HCT116 (cell line): ENCODE measurements at regions not wholly inside any gene's neighbourhood (a gene's known extent, or its start where the extent isn't known, plus 50 kb on each side); places are given as distances from the start of the nearest gene placed in this dataset.

ENCODE experiments used
- ATAC-seq: fragments of 200-7000 bp; cut with Tn5 transposase; 2 replicates; pipeline ENCODE4 v1.9.1; 2020; ENCODE audit warnings: mild to moderate bottlenecking, moderate library complexity
- BruUV-seq: library from RNA; stranded (reverse); fragments of 400-500 nt; replicated peaks from 2 replicates; lab custom pipeline; 2021; lab: Mats Ljungman, UMichigan
- CTCF ChIA-PET: fragments of 300-600 bp; sonication (Branson Sonifier 250); formaldehyde crosslinking; loops from one replicate; lab custom pipeline; 2021; ENCODE audit warnings: antibody characterized with exemption; lab: Charles Lee
- POLR2A ChIA-PET: fragments of 300-600, 350-600 bp; sonication (Branson Sonifier 250); formaldehyde crosslinking; loops from one replicate; lab custom pipeline; 2021; ENCODE audit warnings: antibody characterized with exemption; lab: Charles Lee
- RAD21 ChIA-PET, 2 experiments: fragments of 300-600 bp; sonication (Branson Sonifier 250); formaldehyde crosslinking; loops; one replicate each; lab custom pipeline; 2023; ENCODE audit warnings: low total read pairs in 2 of 2; ENCODE audit not compliant: uncharacterized antibody in 2 of 2, unreplicated experiment in 2 of 2, low non-redundant PET in 1 of 2; lab: Charles Lee
- DNase-seq: peaks from one replicate; pipeline ENCODE4 v3.0.0-alpha.2; 2010; ENCODE audit warnings: low read depth, low spot score
- H2AFZ ChIP-seq: fragments of 200-600 bp; shearing (Covaris generic), sonication (generic); 2 replicates; pipeline ENCODE4 v1.6.1; 2017; ENCODE audit warnings: low read depth, mixed run types, mixed read lengths, antibody characterized with exemption, low read length; ENCODE audit not compliant: poor library complexity, severe bottlenecking
- H3K27ac ChIP-seq: 2 replicates; pipeline ENCODE4 v1.5.1; 2012; ENCODE audit warnings: low read depth, low read length
- H3K27me3 ChIP-seq: fragments of 200-600 bp; sonication (generic); 2 replicates; pipeline ENCODE4 v1.6.1; 2016; ENCODE audit warnings: mixed run types, low read length, mixed read lengths; ENCODE audit not compliant: insufficient read depth
- H3K36me3 ChIP-seq, 2 experiments: fragments of 200-500 bp in 1 of 2; fragments of 200-600 bp in 1 of 2; sonication (Bioruptor generic) in 1 of 2; sonication (generic) in 1 of 2; 2 replicates each; pipeline versions ENCODE4 v1.5.1 to v1.6.1; 2014 to 2016; ENCODE audit warnings: low read length in 2 of 2, inconsistent platforms in 1 of 2, mixed read lengths in 1 of 2, mixed run types in 1 of 2; ENCODE audit not compliant: insufficient read depth in 2 of 2, control insufficient read depth in 1 of 2
- H3K4me1 ChIP-seq, 2 experiments: fragments of 200-600 bp in 1 of 2; sonication (generic) in 1 of 2; 2 replicates each; pipeline versions ENCODE4 v1.5.1 to v1.6.1; 2012 to 2017; ENCODE audit warnings: low read length in 2 of 2, inconsistent platforms in 1 of 2, mild to moderate bottlenecking in 1 of 2, mixed read lengths in 1 of 2, mixed run types in 1 of 2, moderate library complexity in 1 of 2; ENCODE audit not compliant: insufficient read depth in 2 of 2, control insufficient read depth in 1 of 2
- H3K4me2 ChIP-seq: fragments of 200-600 bp; sonication (generic); 2 replicates; pipeline ENCODE4 v1.6.1; 2017; ENCODE audit warnings: mixed run types, low read length, mixed read lengths
- H3K4me3 ChIP-seq, 2 experiments: fragments of 200-600 bp in 1 of 2; sonication (generic) in 1 of 2; replicated peaks in 1 of 2; 2 replicates each; pipeline ENCODE4 v1.5.1; 2011 to 2016; ENCODE audit warnings: low read length in 2 of 2, control low read depth in 1 of 2, low read depth in 1 of 2, mild to moderate bottlenecking in 1 of 2, mixed read lengths in 1 of 2, mixed run types in 1 of 2
- H3K79me2 ChIP-seq: fragments of 200-600 bp; sonication (generic); 2 replicates; pipeline ENCODE4 v1.6.1; 2017; ENCODE audit warnings: mild to moderate bottlenecking, mixed run types, low read length, moderate library complexity, mixed read lengths; ENCODE audit not compliant: insufficient read depth
- H3K9ac ChIP-seq: fragments of 200-600 bp; sonication (generic); 2 replicates; pipeline ENCODE4 v1.6.1; 2016; ENCODE audit warnings: low read length, mixed read lengths
- H3K9me2 ChIP-seq: fragments of 200-600 bp; sonication (generic), shearing (Covaris generic); 2 replicates; pipeline ENCODE4 v1.6.1; 2017; ENCODE audit warnings: mixed run types, mild to moderate bottlenecking, moderate library complexity; ENCODE audit not compliant: insufficient read depth
- H3K9me3 ChIP-seq, 2 experiments: fragments of 200-500 bp in 1 of 2; fragments of 200-600 bp in 1 of 2; sonication (Bioruptor generic) in 1 of 2; sonication (generic) in 1 of 2; 2 replicates each; pipeline ENCODE4 v1.6.1; 2014 to 2017; ENCODE audit warnings: low read length in 2 of 2, mixed read lengths in 2 of 2, inconsistent platforms in 1 of 2, low read depth in 1 of 2, mild to moderate bottlenecking in 1 of 2, mixed run types in 1 of 2, moderate library complexity in 1 of 2; ENCODE audit not compliant: control insufficient read depth in 1 of 2, insufficient read depth in 1 of 2
- H4K20me1 ChIP-seq: fragments of 200-600 bp; sonication (generic), shearing (Covaris generic); 2 replicates; pipeline ENCODE4 v1.6.1; 2017; ENCODE audit warnings: mixed run types, mild to moderate bottlenecking, moderate library complexity; ENCODE audit not compliant: insufficient read depth
- CEBPB ChIP-seq: IDR thresholded peaks from 2 replicates; pipeline ENCODE4 v1.6.1; 2012; ENCODE audit warnings: low read depth
- ELF1 ChIP-seq: IDR thresholded peaks from 2 replicates; pipeline ENCODE4 v1.6.1; 2012; ENCODE audit warnings: low read depth, borderline replicate concordance
- EZH2 ChIP-seq: fragments of 200-600 bp; sonication (generic); IDR thresholded peaks from 2 replicates; pipeline ENCODE4 v1.6.1; 2017; ENCODE audit warnings: antibody characterized with exemption, mixed run types
- FOSL1 ChIP-seq: IDR thresholded peaks from 2 replicates; pipeline ENCODE4 v1.6.1; 2012; ENCODE audit warnings: low read depth
- JUND ChIP-seq: IDR thresholded peaks from 2 replicates; pipeline ENCODE4 v1.6.1; 2012
- POLR2A ChIP-seq: IDR thresholded peaks from 2 replicates; pipeline ENCODE4 v1.7.0; 2011; ENCODE audit warnings: borderline replicate concordance; ENCODE audit not compliant: insufficient read depth, insufficient read length; ENCODE audit errors: extremely low read depth
- SIN3A ChIP-seq: IDR thresholded peaks from 2 replicates; pipeline ENCODE4 v1.6.1; 2012; ENCODE audit warnings: low read depth
- SP1 ChIP-seq: IDR thresholded peaks from 2 replicates; pipeline ENCODE4 v1.6.1; 2012; ENCODE audit warnings: low read depth
- TCF7L2 ChIP-seq: IDR thresholded peaks from 2 replicates; pipeline ENCODE4 v1.7.0; 2011; ENCODE audit warnings: borderline replicate concordance, inconsistent platforms; ENCODE audit not compliant: insufficient read depth, insufficient read length; ENCODE audit errors: extremely low read depth
- ZNF274 ChIP-seq: fragments of 200-500 bp; sonication (Bioruptor generic); IDR thresholded peaks from 2 replicates; pipeline ENCODE4 v1.6.1; 2014; ENCODE audit warnings: mild to moderate bottlenecking, low read depth, low read length, inconsistent platforms
- intact Hi-C: fragments of 100-400 bp; cut with micrococcal nuclease; formaldehyde crosslinking; loops from 2 replicates; pipeline ENCODE4 v1.10.0; 2022
- TF ChIP-seq, protein P1 (sequence below): IDR thresholded peaks from 2 replicates; pipeline ENCODE4 v1.6.1; 2012; ENCODE audit warnings: low read depth
- TF ChIP-seq, protein P2 (sequence below): IDR thresholded peaks from 2 replicates; pipeline ENCODE4 v1.6.1; 2011; ENCODE audit warnings: mild to moderate bottlenecking, low read length, moderate library complexity; ENCODE audit not compliant: insufficient replicate concordance; ENCODE audit errors: extremely low read depth

DNA sequence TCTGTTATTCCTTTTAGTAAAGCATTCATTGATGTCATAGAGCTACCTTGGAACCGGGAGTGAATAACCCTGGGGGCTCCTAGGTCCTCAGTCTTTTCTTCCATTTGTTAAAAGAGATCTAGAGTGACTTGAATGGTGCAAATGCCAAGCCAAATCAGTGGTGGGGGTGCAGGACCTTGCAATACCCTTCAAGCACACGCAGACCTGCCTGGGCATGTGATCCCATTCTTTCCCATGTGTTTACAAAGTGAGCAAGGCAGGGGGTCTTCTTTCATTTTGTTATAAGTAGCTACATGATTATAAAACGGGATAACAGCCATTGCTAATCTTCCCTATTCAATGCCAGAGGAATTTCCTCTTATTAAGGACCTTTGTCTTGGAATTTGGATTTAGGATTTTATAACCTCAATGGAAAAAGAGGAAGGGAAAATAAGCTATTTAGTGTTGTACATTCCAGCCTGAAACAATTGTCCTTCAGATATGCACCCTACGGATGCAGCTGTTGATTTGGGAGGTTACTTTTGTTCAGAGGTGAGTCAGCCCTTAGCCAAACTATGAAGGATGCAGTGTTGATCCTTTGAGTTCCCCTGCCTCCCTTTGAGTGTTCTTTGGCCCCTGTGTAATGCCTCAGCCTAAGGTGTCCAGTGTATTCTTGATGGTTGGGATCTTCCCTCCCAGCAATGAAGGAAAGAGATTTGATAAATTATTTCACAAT, 623.8 kb upstream of the HTR2C start (continued):
- TF ChIP-seq, protein P1, sequence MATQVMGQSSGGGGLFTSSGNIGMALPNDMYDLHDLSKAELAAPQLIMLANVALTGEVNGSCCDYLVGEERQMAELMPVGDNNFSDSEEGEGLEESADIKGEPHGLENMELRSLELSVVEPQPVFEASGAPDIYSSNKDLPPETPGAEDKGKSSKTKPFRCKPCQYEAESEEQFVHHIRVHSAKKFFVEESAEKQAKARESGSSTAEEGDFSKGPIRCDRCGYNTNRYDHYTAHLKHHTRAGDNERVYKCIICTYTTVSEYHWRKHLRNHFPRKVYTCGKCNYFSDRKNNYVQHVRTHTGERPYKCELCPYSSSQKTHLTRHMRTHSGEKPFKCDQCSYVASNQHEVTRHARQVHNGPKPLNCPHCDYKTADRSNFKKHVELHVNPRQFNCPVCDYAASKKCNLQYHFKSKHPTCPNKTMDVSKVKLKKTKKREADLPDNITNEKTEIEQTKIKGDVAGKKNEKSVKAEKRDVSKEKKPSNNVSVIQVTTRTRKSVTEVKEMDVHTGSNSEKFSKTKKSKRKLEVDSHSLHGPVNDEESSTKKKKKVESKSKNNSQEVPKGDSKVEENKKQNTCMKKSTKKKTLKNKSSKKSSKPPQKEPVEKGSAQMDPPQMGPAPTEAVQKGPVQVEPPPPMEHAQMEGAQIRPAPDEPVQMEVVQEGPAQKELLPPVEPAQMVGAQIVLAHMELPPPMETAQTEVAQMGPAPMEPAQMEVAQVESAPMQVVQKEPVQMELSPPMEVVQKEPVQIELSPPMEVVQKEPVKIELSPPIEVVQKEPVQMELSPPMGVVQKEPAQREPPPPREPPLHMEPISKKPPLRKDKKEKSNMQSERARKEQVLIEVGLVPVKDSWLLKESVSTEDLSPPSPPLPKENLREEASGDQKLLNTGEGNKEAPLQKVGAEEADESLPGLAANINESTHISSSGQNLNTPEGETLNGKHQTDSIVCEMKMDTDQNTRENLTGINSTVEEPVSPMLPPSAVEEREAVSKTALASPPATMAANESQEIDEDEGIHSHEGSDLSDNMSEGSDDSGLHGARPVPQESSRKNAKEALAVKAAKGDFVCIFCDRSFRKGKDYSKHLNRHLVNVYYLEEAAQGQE, result no peak
- no peak for TF ChIP-seq TCF7L2
- TF ChIP-seq SP1, result no peak
- no peak for TF ChIP-seq ZNF274

DNA sequence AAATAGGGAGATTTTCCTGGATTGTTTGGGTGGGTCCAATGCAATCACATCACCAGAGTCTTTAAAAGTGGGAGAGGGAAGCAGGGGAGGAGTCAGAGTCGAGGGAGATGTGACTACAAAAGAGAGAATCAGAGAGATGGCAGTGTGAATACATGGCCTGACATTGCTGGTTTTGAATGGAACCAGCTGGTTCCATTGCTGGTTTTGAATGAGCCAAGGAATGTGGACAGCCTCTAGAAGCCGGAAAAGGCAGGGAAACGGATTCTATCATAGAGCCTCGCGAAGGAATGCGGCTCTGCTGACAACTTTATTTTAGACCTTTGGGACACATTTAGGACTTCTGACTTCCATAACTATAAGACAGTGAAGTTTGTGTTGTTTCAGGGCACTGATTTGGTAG, 627.0 kb upstream of the HTR2C start:
- H3K4me1 ChIP-seq, result no peaks in the 10 kb centered on the region

More for the DNA sequence above, 627.0 kb upstream of the HTR2C start:
- RAD21 ChIA-PET, result no interaction called here
- intact Hi-C loops, result no loop called here
- no peaks in the 10 kb centered on the region for H3K9me3 ChIP-seq
- no peaks in the 10 kb centered on the region for H4K20me1 ChIP-seq
- DNase-seq (no peak), ATAC-seq (no peak)
- no peak overlapping the region for H2AFZ ChIP-seq
- H3K27me3 ChIP-seq, result no peaks in the 10 kb centered on the region
- CTCF ChIA-PET, result no interaction called here
- POLR2A ChIA-PET, result no interaction called here
- no peaks in the 10 kb centered on the region for H3K9me2 ChIP-seq
- H3K4me2 ChIP-seq, result no peak overlapping the region
- no peaks in the 10 kb centered on the region for H3K79me2 ChIP-seq
- TF ChIP-seq TCF7L2, result no peak
- no peak for TF ChIP-seq CEBPB
- TF ChIP-seq EZH2, result no peak
- no peak for TF ChIP-seq POLR2A
- TF ChIP-seq JUND, result no peak
- TF ChIP-seq FOSL1, result no peak
- TF ChIP-seq ELF1, result no peak
- TF ChIP-seq, protein P2, sequence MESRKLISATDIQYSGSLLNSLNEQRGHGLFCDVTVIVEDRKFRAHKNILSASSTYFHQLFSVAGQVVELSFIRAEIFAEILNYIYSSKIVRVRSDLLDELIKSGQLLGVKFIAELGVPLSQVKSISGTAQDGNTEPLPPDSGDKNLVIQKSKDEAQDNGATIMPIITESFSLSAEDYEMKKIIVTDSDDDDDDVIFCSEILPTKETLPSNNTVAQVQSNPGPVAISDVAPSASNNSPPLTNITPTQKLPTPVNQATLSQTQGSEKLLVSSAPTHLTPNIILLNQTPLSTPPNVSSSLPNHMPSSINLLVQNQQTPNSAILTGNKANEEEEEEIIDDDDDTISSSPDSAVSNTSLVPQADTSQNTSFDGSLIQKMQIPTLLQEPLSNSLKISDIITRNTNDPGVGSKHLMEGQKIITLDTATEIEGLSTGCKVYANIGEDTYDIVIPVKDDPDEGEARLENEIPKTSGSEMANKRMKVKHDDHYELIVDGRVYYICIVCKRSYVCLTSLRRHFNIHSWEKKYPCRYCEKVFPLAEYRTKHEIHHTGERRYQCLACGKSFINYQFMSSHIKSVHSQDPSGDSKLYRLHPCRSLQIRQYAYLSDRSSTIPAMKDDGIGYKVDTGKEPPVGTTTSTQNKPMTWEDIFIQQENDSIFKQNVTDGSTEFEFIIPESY, result no peak
- TF ChIP-seq SP1, result no peak
- TF ChIP-seq SIN3A, result no peak
- no peak overlapping the region for H3K27ac ChIP-seq
- H3K36me3 ChIP-seq, result no peaks in the 10 kb centered on the region
- H3K4me3 ChIP-seq, result no peak overlapping the region
- no TSS peak for BruUV-seq
- no peak overlapping the region for H3K9ac ChIP-seq
